Activated naive CD4-positive, alpha-beta T cell treated with Interleukin-2 at 50 U/mL for 16 hours (primary cell): ENCODE measurements at regions not wholly inside any gene's neighbourhood (a gene's known extent, or its start where the extent isn't known, plus 50 kb on each side); places are given as distances from the start of the nearest gene placed in this dataset.
"Not testable (repeated sequence)": the region's sequence is repeated elsewhere in the genome, so short reads cannot be mapped to it uniquely, and the experiment has no call there.

Source experiments
- DNase-seq: peaks from one replicate; pipeline ENCODE4 v3.0.0-alpha.2; 2020

GRCh38 chr17:83204230-83204725, 124.9 kb downstream of the METRNL start:
- peak; percentile 1 for DNase-seq

- not testable (repeated sequence) for DNase-seq
These were observed 125.5 kb downstream of the METRNL start for GRCh38 chr17:83204736-83205386.

- peak; percentile 67 for DNase-seq
These were observed 126.1 kb downstream of the METRNL start for GRCh38 chr17:83205387-83206035.

GRCh38 chr17:83206036-83206394, 126.6 kb downstream of the METRNL start:
- DNase-seq = not testable (repeated sequence)

GRCh38 chr17:83206819-83207588, 127.6 kb downstream of the METRNL start:
- not testable (repeated sequence) for DNase-seq

- not testable (repeated sequence) for DNase-seq
These were observed 167.6 kb downstream of the METRNL start for GRCh38 chr17:83247001-83247400.
